ENCODE measurements at regions not wholly inside any gene's neighbourhood (a gene's known extent, or its start where the extent isn't known, plus 50 kb on each side); places are given as distances from the start of the nearest gene placed in this dataset.

GRCh38 chrX:20596856-20597255 is 330.1 kb upstream of the RPS6KA3 start:
- no peak for DNase-seq

GRCh38 chrX:20595928-20596575 is 329.3 kb upstream of the RPS6KA3 start:
- no peak for DNase-seq

GRCh38 chrX:20594985-20595384 is 328.3 kb upstream of the RPS6KA3 start:
- DNase-seq: no peak

GRCh38 chrX:20593836-20594235 is 327.1 kb upstream of the RPS6KA3 start:
- DNase-seq: no peak

- no peak for DNase-seq
These were observed 326.7 kb upstream of the RPS6KA3 start for GRCh38 chrX:20593402-20593801.

- no peak for DNase-seq
These were observed 324.5 kb upstream of the RPS6KA3 start for GRCh38 chrX:20591246-20591645.

GRCh38 chrX:20585782-20586181 is 319.1 kb upstream of the RPS6KA3 start:
- DNase-seq: no peak

GRCh38 chrX:20571611-20572010 is 304.9 kb upstream of the RPS6KA3 start:
- DNase-seq: no peak

- no peak for DNase-seq
These were observed 300.4 kb upstream of the RPS6KA3 start for GRCh38 chrX:20567108-20567507.

- no peak for DNase-seq
These were observed 280.9 kb upstream of the RPS6KA3 start for GRCh38 chrX:20547611-20548051.

GRCh38 chrX:20545538-20545937 is 278.8 kb upstream of the RPS6KA3 start:
- no peak for DNase-seq

- DNase-seq: no peak
These were observed 275.4 kb upstream of the RPS6KA3 start for GRCh38 chrX:20542072-20542471.

GRCh38 chrX:20538974-20539373 is 272.3 kb upstream of the RPS6KA3 start:
- no peak for DNase-seq

- no peak for DNase-seq
These were observed 265.0 kb upstream of the RPS6KA3 start for GRCh38 chrX:20531667-20532066.

GRCh38 chrX:20530406-20530921 is 263.8 kb upstream of the RPS6KA3 start:
- peak in 1 of 2 experiments; percentile 27 for DNase-seq

GRCh38 chrX:20529711-20530110 is 263.0 kb upstream of the RPS6KA3 start:
- DNase-seq: no peak

- DNase-seq: peak; percentile 5 to 20
These were observed 262.6 kb upstream of the RPS6KA3 start for GRCh38 chrX:20529301-20529700.

GRCh38 chrX:20527558-20528011 is 260.9 kb upstream of the RPS6KA3 start:
- DNase-seq: peak; percentile 4 to 21

- DNase-seq: no peak
These were observed 260.3 kb upstream of the RPS6KA3 start for GRCh38 chrX:20527041-20527440.

GRCh38 chrX:20523626-20524312 is 257.1 kb upstream of the RPS6KA3 start:
- no peak for DNase-seq

GRCh38 chrX:20522420-20522819 is 255.7 kb upstream of the RPS6KA3 start:
- no peak for DNase-seq

- no peak for DNase-seq
These were observed 254.5 kb upstream of the RPS6KA3 start for GRCh38 chrX:20521222-20521621.

- no peak for DNase-seq
These were observed 253.1 kb upstream of the RPS6KA3 start for GRCh38 chrX:20519826-20520225.

GRCh38 chrX:20519146-20519545 is 252.4 kb upstream of the RPS6KA3 start:
- no peak for DNase-seq
